B cell (primary cell): ENCODE measurements at regions not wholly inside any gene's neighbourhood (a gene's known extent, or its start where the extent isn't known, plus 50 kb on each side); places are given as distances from the start of the nearest gene placed in this dataset.

ENCODE experiments used
- ATAC-seq: fragments of 200-7000 bp; cut with Tn5 transposase; one replicate; pipeline ENCODE4 v1.10.0; 2021; ENCODE audit warnings: low read depth, mild to moderate bottlenecking, moderate number of reproducible peaks, moderate library complexity
- CTCF ChIA-PET: fragments of 350-600 bp; sonication (Branson Sonifier 250); formaldehyde crosslinking; loops from one replicate; lab custom pipeline; 2021; ENCODE audit warnings: antibody characterized with exemption, inconsistent platforms; lab: Charles Lee
- POLR2A ChIA-PET: fragments of 350-600 bp; sonication (Branson Sonifier 250); formaldehyde crosslinking; loops from one replicate; lab custom pipeline; 2021; ENCODE audit warnings: antibody characterized with exemption; lab: Charles Lee
- DNase-seq: peaks from one replicate; pipeline ENCODE4 v3.0.0; 2013
- H2AFZ ChIP-seq: 2 replicates; pipeline ENCODE4 v1.6.1; 2012; ENCODE audit warnings: mild to moderate bottlenecking, low read depth, low read length; ENCODE audit not compliant: insufficient read depth, poor library complexity, severe bottlenecking
- H3K27ac ChIP-seq, 2 donors: 1 replicate in 1 of 2; 2 replicates in 1 of 2; pipeline ENCODE4 v1.5.1; 2012 to 2013; ENCODE audit warnings: low read length in 2 of 2, mild to moderate bottlenecking in 2 of 2, moderate library complexity in 1 of 2
- H3K27me3 ChIP-seq, 4 experiments: fragments of 200-600 bp in 1 of 4; sonication (generic) in 1 of 4; replicated peaks in 1 of 4; 1 replicate in 2 of 4; 2 replicates in 2 of 4; pipeline versions ENCODE4 v1.6.1 to v1.7.0; 2013 to 2016; ENCODE audit warnings: low read length in 3 of 4, mild to moderate bottlenecking in 2 of 4, mixed read lengths in 1 of 4, moderate library complexity in 1 of 4; ENCODE audit not compliant: insufficient read depth in 4 of 4, control insufficient read depth in 3 of 4; ENCODE audit errors: control extremely low read depth in 1 of 4
- H3K36me3 ChIP-seq, 2 experiments: replicated peaks in 1 of 2; 1 replicate in 1 of 2; 2 replicates in 1 of 2; pipeline versions ENCODE4 v1.6.1 to v1.7.1; 2013; ENCODE audit warnings: low read length in 1 of 2; ENCODE audit not compliant: insufficient read depth in 2 of 2, control insufficient read depth in 1 of 2; ENCODE audit errors: control extremely low read depth in 1 of 2, extremely low read depth in 1 of 2
- H3K4me1 ChIP-seq, 2 donors: fragments of 200-600 bp in 1 of 2; sonication (generic) in 1 of 2; 1 replicate in 1 of 2; 2 replicates in 1 of 2; pipeline versions ENCODE4 v1.5.1 to v1.6.1; 2013 to 2017; ENCODE audit warnings: low read length in 2 of 2; ENCODE audit not compliant: control insufficient read depth in 2 of 2, insufficient read depth in 2 of 2
- H3K4me2 ChIP-seq: replicated peaks from 2 replicates; pipeline ENCODE3; 2012; ENCODE audit warnings: mild to moderate bottlenecking, low read depth, low read length; ENCODE audit not compliant: poor library complexity, severe bottlenecking
- H3K4me3 ChIP-seq, 5 experiments: fragments of 200-600 bp in 1 of 5; sonication (generic) in 1 of 5; 1 replicate in 3 of 5; 2 replicates in 2 of 5; pipeline versions ENCODE4 v1.5.1 to v1.7.0; 2011 to 2016; ENCODE audit warnings: low read length in 4 of 5, mild to moderate bottlenecking in 4 of 5, low read depth in 2 of 5, control low read depth in 1 of 5, moderate library complexity in 1 of 5; ENCODE audit not compliant: insufficient read depth in 1 of 5; ENCODE audit errors: control extremely low read depth in 1 of 5, extremely low read depth in 1 of 5
- H3K79me2 ChIP-seq: fragments of 200-600 bp; sonication (generic); one replicate; pipeline ENCODE4 v1.6.0; 2016; ENCODE audit warnings: low read length; ENCODE audit not compliant: control insufficient read depth, insufficient read depth
- H3K9ac ChIP-seq: fragments of 200-600 bp; sonication (generic); 2 replicates; pipeline ENCODE4 v1.6.1; 2017; ENCODE audit warnings: mild to moderate bottlenecking, low read length, moderate library complexity
- H3K9me3 ChIP-seq, 3 donors: one replicate each; pipeline versions ENCODE4 v1.6.1 to v1.7.1; 2013; ENCODE audit warnings: low read length in 2 of 3; ENCODE audit not compliant: control insufficient read depth in 2 of 3, insufficient read depth in 1 of 3; ENCODE audit errors: control extremely low read depth in 1 of 3
- H4K20me1 ChIP-seq: 2 replicates; pipeline ENCODE4 v1.6.0; 2012; ENCODE audit warnings: mild to moderate bottlenecking, low read length; ENCODE audit not compliant: insufficient read depth, control insufficient read depth, poor library complexity, severe bottlenecking
- H3K27ac Mint-ChIP-seq: one replicate; pipeline ENCODE4 v1.8.0; 2021; ENCODE audit warnings: mixed read lengths
- H3K27me3 Mint-ChIP-seq: one replicate; pipeline ENCODE4 v1.8.0; 2021; ENCODE audit warnings: mixed read lengths
- H3K4me1 Mint-ChIP-seq: one replicate; pipeline ENCODE4 v1.8.0; 2021; ENCODE audit warnings: mixed read lengths
- H3K4me3 Mint-ChIP-seq: one replicate; pipeline ENCODE4 v1.8.0; 2021; ENCODE audit warnings: mixed read lengths
- H3K9me3 Mint-ChIP-seq: one replicate; pipeline ENCODE4 v1.8.0; 2022; ENCODE audit warnings: mixed read lengths; ENCODE audit not compliant: insufficient read depth
- CTCF ChIP-seq: fragments of 200-600 bp; IDR thresholded peaks from one replicate; pipeline ENCODE4 v1.8.0; 2022; ENCODE audit warnings: antibody characterized with exemption, mild to moderate bottlenecking
- EZH2 ChIP-seq: IDR thresholded peaks from 2 replicates; pipeline ENCODE4 v1.6.1; 2012; ENCODE audit warnings: borderline replicate concordance, low read depth, mild to moderate bottlenecking, moderate library complexity, low read length; ENCODE audit not compliant: insufficient read depth, poor library complexity, severe bottlenecking
- WGBS: methylation state at CpG from one replicate; pipeline ENCODE4 v1.1.5; 2013; ENCODE audit warnings: missing lambda C conversion rate; ENCODE audit not compliant: insufficient coverage; 5-methylcytosine and 5-hydroxymethylcytosine counted together
- intact Hi-C: fragments of 100-400 bp; cut with micrococcal nuclease; formaldehyde crosslinking; loops from one replicate; pipeline ENCODE4 v1.10.0; 2022

GRCh38 chr1:4444086-4444485 is 210.3 kb upstream of the AJAP1 start:
- Histone ChIP-seq H3K4me2 (no peak overlapping the region), H3K27ac (no peak overlapping the region), H3K79me2 (no peaks in the 10 kb centered on the region), H3K9ac (no peak overlapping the region), H3K9me3 (no peaks in the 10 kb centered on the region), H3K36me3 (no peaks in the 10 kb centered on the region), H3K4me1 (no peaks in the 10 kb centered on the region), H3K4me3 (no peak overlapping the region), H3K27me3 (no peaks in the 10 kb centered on the region), H4K20me1 (no peaks in the 10 kb centered on the region), H2AFZ (no peak overlapping the region)
- H3K4me3 Mint-ChIP-seq = no peak overlapping the region
- H3K9me3 Mint-ChIP-seq = no peaks in the 10 kb centered on the region
- TF ChIP-seq EZH2 (no peak), CTCF (no peak)
- ChIA-PET CTCF (no interaction called here), POLR2A (no interaction called here)
- H3K4me1 Mint-ChIP-seq = no peaks in the 10 kb centered on the region
- H3K27me3 Mint-ChIP-seq = peaks cover 39% of the 10 kb centered on the region
- no peak for DNase-seq
- WGBS = 91% methylated on average over 4 of the region's 5 CpGs
- no peak for ATAC-seq
- H3K27ac Mint-ChIP-seq = no peak overlapping the region
- intact Hi-C loops = no loop called here

GRCh38 chr1:4447778-4448420 is 206.5 kb upstream of the AJAP1 start:
- Mint-ChIP-seq H3K9me3 (no peaks in the 10 kb centered on the region), H3K27me3 (peaks cover 38% of the 10 kb centered on the region), H3K4me1 (no peaks in the 10 kb centered on the region), H3K4me3 (no peak overlapping the region), H3K27ac (no peak overlapping the region)
- WGBS = 55% methylated on average over 11 of the region's 11 CpGs
- Histone ChIP-seq H2AFZ (no peak overlapping the region), H3K27me3 (no peaks in the 10 kb centered on the region), H3K4me1 (no peaks in the 10 kb centered on the region), H3K27ac (no peak overlapping the region), H3K9ac (no peak overlapping the region), H3K4me3 (no peak overlapping the region), H3K4me2 (no peak overlapping the region), H3K9me3 (peaks cover 0 to 2% (median 0%) of the 10 kb centered on the region in 3 donors), H3K36me3 (no peaks in the 10 kb centered on the region), H4K20me1 (no peaks in the 10 kb centered on the region), H3K79me2 (no peaks in the 10 kb centered on the region)
- no peak for TF ChIP-seq CTCF
- TF ChIP-seq EZH2 = no peak
- DNase-seq (no peak), ATAC-seq (no peak)
- POLR2A ChIA-PET = no interaction called here
- intact Hi-C loops = no loop called here
- CTCF ChIA-PET = no interaction called here
